ENCODE measurements at regions not wholly inside any gene's neighbourhood (a gene's known extent, or its start where the extent isn't known, plus 50 kb on each side); places are given as distances from the start of the nearest gene placed in this dataset.
"Not testable (repeated sequence)": the region's sequence is repeated elsewhere in the genome, so short reads cannot be mapped to it uniquely, and the experiment has no call there.

DNA sequence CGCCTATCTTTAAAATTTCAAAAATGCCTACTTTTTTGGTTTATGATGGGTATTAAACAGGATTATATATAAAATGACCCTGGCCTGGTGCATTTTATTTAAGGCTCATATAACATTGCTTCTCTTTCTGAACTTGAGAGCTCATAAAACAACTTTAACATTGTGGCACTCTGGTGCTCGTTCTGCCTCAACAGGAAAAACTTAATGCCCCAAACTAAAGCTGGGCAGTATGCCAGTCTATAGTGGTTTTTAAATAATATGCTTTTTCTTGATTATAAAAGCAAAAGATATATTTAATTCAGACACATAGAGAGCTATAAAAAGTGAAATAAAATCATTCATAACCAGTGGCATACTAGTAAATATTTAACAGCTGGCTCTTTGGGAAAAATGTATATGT, 269.3 kb upstream of the GULP1 start:
- H3K27me3 ChIP-seq (replicated peaks; ENCODE audit: control insufficient read depth, insufficient read depth, low read length) = no peaks in the 10 kb centered on the region
- no peaks in the 10 kb centered on the region for H3K36me3 ChIP-seq (ENCODE audit: control insufficient read depth, insufficient read depth, low read length)
- TF ChIP-seq, protein P1, sequence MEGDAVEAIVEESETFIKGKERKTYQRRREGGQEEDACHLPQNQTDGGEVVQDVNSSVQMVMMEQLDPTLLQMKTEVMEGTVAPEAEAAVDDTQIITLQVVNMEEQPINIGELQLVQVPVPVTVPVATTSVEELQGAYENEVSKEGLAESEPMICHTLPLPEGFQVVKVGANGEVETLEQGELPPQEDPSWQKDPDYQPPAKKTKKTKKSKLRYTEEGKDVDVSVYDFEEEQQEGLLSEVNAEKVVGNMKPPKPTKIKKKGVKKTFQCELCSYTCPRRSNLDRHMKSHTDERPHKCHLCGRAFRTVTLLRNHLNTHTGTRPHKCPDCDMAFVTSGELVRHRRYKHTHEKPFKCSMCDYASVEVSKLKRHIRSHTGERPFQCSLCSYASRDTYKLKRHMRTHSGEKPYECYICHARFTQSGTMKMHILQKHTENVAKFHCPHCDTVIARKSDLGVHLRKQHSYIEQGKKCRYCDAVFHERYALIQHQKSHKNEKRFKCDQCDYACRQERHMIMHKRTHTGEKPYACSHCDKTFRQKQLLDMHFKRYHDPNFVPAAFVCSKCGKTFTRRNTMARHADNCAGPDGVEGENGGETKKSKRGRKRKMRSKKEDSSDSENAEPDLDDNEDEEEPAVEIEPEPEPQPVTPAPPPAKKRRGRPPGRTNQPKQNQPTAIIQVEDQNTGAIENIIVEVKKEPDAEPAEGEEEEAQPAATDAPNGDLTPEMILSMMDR (IDR thresholded peaks at IDR 0.05; ENCODE audit: insufficient read depth, low read length, poor library complexity, severe bottlenecking) = no peak
- DNase-seq (ENCODE audit: extremely low read depth, insufficient read length) = no peak
- no peak overlapping the region for H3K4me3 ChIP-seq (replicated peaks; ENCODE audit: low read depth, low read length)

- H3K4me3 ChIP-seq (replicated peaks; ENCODE audit: low read depth, low read length) = no peak overlapping the region
- no peak for DNase-seq (ENCODE audit: extremely low read depth, insufficient read length)
- TF ChIP-seq, protein P1 (IDR thresholded peaks at IDR 0.05; ENCODE audit: insufficient read depth, low read length, poor library complexity, severe bottlenecking) = no peak
Measured at GRCh38 chr2:188023035-188023434, 268.6 kb upstream of the GULP1 start.

DNA sequence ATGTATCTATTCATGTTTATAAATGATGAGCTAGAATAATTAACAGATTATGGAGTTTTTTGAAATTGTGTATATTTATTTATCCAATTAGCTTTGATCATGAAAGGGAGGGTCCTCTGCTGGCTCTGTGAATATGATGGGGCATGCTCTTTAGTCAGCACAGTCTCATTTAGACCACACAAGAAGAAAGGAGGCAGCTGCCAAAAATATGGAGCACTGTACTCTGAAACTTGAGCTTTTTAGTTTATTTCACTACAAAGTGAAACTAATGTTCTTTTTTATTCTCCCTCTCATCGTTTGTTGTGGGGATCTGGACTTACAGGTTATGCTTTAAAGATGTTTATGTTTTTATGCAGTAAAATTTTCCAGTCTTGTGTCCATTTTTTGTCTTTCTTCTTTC, 266.9 kb upstream of the GULP1 start:
- Histone ChIP-seq H3K4me3 (replicated peaks; ENCODE audit: low read depth, low read length) (no peak overlapping the region), H3K27me3 (replicated peaks; ENCODE audit: control insufficient read depth, insufficient read depth, low read length) (no peaks in the 10 kb centered on the region), H3K36me3 (ENCODE audit: control insufficient read depth, insufficient read depth, low read length) (no peaks in the 10 kb centered on the region)
- DNase-seq (ENCODE audit: extremely low read depth, insufficient read length) = no peak
- TF ChIP-seq, protein P1 (IDR thresholded peaks at IDR 0.05; ENCODE audit: insufficient read depth, low read length, poor library complexity, severe bottlenecking) = no peak

More at GRCh38 chr2:188023035-188023434, 268.6 kb upstream of the GULP1 start:
- H3K27me3 ChIP-seq (replicated peaks; ENCODE audit: control insufficient read depth, insufficient read depth, low read length) = no peaks in the 10 kb centered on the region
- H3K36me3 ChIP-seq (ENCODE audit: control insufficient read depth, insufficient read depth, low read length) = no peaks in the 10 kb centered on the region

- Histone ChIP-seq H3K4me3 (replicated peaks; ENCODE audit: low read depth, low read length) (no peak overlapping the region), H3K36me3 (ENCODE audit: control insufficient read depth, insufficient read depth, low read length) (no peaks in the 10 kb centered on the region), H3K27me3 (replicated peaks; ENCODE audit: control insufficient read depth, insufficient read depth, low read length) (no peaks in the 10 kb centered on the region)
- TF ChIP-seq, protein P1 (IDR thresholded peaks at IDR 0.05; ENCODE audit: insufficient read depth, low read length, poor library complexity, severe bottlenecking) = no peak
- no peak for DNase-seq (ENCODE audit: extremely low read depth, insufficient read length)
Measured at GRCh38 chr2:188028739-188029138, 262.9 kb upstream of the GULP1 start.

DNA sequence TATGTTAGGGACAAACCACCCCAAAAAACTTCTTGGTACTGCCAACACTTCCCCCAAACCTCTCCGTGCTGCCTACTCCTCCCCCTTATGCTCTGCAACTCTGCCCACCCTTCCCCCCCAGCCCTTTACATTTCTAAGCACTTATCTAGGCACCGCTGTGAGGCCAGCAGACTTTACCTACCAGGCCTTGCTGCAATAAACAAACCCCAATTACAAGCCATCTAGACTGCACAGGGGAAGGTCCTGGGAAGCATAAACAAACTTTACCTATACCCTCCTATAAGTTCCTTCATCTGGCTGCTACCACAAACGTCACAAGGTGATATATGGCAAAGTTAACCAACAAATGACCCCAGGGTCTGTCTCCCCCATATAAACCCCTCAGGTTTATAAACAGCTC, 259.4 kb upstream of the GULP1 start:
- TF ChIP-seq, protein P1 (IDR thresholded peaks at IDR 0.05; ENCODE audit: insufficient read depth, low read length, poor library complexity, severe bottlenecking) = no peak
- Histone ChIP-seq H3K27me3 (replicated peaks; ENCODE audit: control insufficient read depth, insufficient read depth, low read length) (no peaks in the 10 kb centered on the region), H3K36me3 (ENCODE audit: control insufficient read depth, insufficient read depth, low read length) (no peaks in the 10 kb centered on the region), H3K4me3 (replicated peaks; ENCODE audit: low read depth, low read length) (no peak overlapping the region)
- no peak for DNase-seq (ENCODE audit: extremely low read depth, insufficient read length)

GRCh38 chr2:188032786-188033185, 258.9 kb upstream of the GULP1 start:
- Histone ChIP-seq H3K27me3 (replicated peaks; ENCODE audit: control insufficient read depth, insufficient read depth, low read length) (no peaks in the 10 kb centered on the region), H3K36me3 (ENCODE audit: control insufficient read depth, insufficient read depth, low read length) (no peaks in the 10 kb centered on the region), H3K4me3 (replicated peaks; ENCODE audit: low read depth, low read length) (no peak overlapping the region)
- DNase-seq (ENCODE audit: extremely low read depth, insufficient read length) = no peak
- TF ChIP-seq, protein P1 (IDR thresholded peaks at IDR 0.05; ENCODE audit: insufficient read depth, low read length, poor library complexity, severe bottlenecking) = no peak

GRCh38 chr2:188033240-188033639, 258.4 kb upstream of the GULP1 start:
- not testable (repeated sequence) for DNase-seq (ENCODE audit: extremely low read depth, insufficient read length); H3K27me3 ChIP-seq (replicated peaks; ENCODE audit: control insufficient read depth, insufficient read depth, low read length)

DNA sequence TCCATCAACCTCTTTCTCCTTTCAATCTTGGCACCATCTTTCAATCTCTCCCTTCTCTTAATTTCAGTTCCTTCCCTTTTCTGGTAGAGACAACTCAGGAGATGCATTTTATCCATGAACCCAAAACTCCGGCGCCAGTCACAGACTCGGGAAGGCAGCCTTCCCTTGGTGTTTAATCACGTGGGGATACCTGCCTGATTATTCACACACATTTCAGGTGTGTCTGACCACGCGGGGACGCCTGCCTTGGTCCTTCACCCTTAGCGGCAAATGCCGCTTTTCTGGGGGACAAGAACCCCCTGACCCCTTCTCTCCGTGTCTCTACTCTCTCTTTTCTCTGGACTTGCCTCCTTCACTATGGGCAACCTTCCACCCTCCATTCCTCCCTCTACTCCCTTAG, 257.6 kb upstream of the GULP1 start:
- not testable (repeated sequence) for H3K4me3 ChIP-seq (replicated peaks; ENCODE audit: low read depth, low read length); DNase-seq (ENCODE audit: extremely low read depth, insufficient read length); H3K27me3 ChIP-seq (replicated peaks; ENCODE audit: control insufficient read depth, insufficient read depth, low read length); H3K36me3 ChIP-seq (ENCODE audit: control insufficient read depth, insufficient read depth, low read length)

More at GRCh38 chr2:188033240-188033639, 258.4 kb upstream of the GULP1 start:
- not testable (repeated sequence) for H3K4me3 ChIP-seq (replicated peaks; ENCODE audit: low read depth, low read length); H3K36me3 ChIP-seq (ENCODE audit: control insufficient read depth, insufficient read depth, low read length)
